HG03060 (cell line): ENCODE measurements at regions not wholly inside any gene's neighbourhood (a gene's known extent, or its start where the extent isn't known, plus 50 kb on each side); places are given as distances from the start of the nearest gene placed in this dataset.
"Not testable (repeated sequence)": the region's sequence is repeated elsewhere in the genome, so short reads cannot be mapped to it uniquely, and the experiment has no call there.

Experiments used
- ATAC-seq: cut with Tn5 transposase; IDR thresholded peaks from one replicate; pipeline ENCODE4 v1.9.1; 2021; ENCODE audit warnings: low read depth, moderate number of reproducible peaks; ENCODE audit not compliant: unreplicated experiment

- ATAC-seq: no peak
These were observed 232.8 kb upstream of the FBXO33 start for GRCh38 chr14:39665075-39665475.

GRCh38 chr14:39664646-39665045 is 232.4 kb upstream of the FBXO33 start:
- no peak for ATAC-seq

GRCh38 chr14:39641224-39641623 is 209.0 kb upstream of the FBXO33 start:
- no peak for ATAC-seq

- ATAC-seq: not testable (repeated sequence)
These were observed 206.8 kb upstream of the FBXO33 start for GRCh38 chr14:39639009-39639408.

GRCh38 chr14:39628087-39628486 is 195.9 kb upstream of the FBXO33 start:
- no peak for ATAC-seq

GRCh38 chr14:39626589-39627576 is 194.7 kb upstream of the FBXO33 start:
- no peak for ATAC-seq

- no peak for ATAC-seq
These were observed 189.4 kb upstream of the FBXO33 start for GRCh38 chr14:39621678-39622077.

- ATAC-seq: no peak
These were observed 189.0 kb upstream of the FBXO33 start for GRCh38 chr14:39621223-39621622.

GRCh38 chr14:39617537-39617936 is 185.3 kb upstream of the FBXO33 start:
- no peak for ATAC-seq

- no peak for ATAC-seq
These were observed 183.1 kb upstream of the FBXO33 start for GRCh38 chr14:39615352-39615751.

- no peak for ATAC-seq
These were observed 182.2 kb upstream of the FBXO33 start for GRCh38 chr14:39614297-39614923.

- ATAC-seq: no peak
These were observed 176.9 kb upstream of the FBXO33 start for GRCh38 chr14:39609119-39609518.

- ATAC-seq: no peak
These were observed 175.7 kb upstream of the FBXO33 start for GRCh38 chr14:39607978-39608377.

GRCh38 chr14:39603942-39604341 is 171.7 kb upstream of the FBXO33 start:
- ATAC-seq: no peak

- no peak for ATAC-seq
These were observed 161.1 kb upstream of the FBXO33 start for GRCh38 chr14:39593377-39593776.

- no peak for ATAC-seq
These were observed 160.0 kb upstream of the FBXO33 start for GRCh38 chr14:39592116-39592789.

- not testable (repeated sequence) for ATAC-seq
These were observed 157.6 kb upstream of the FBXO33 start for GRCh38 chr14:39589882-39590281.

GRCh38 chr14:39582028-39582654 is 149.9 kb upstream of the FBXO33 start:
- no peak for ATAC-seq

- no peak for ATAC-seq
These were observed 149.2 kb upstream of the FBXO33 start for GRCh38 chr14:39581474-39581873.

- no peak for ATAC-seq
These were observed 148.5 kb upstream of the FBXO33 start for GRCh38 chr14:39580696-39581095.

- ATAC-seq: no peak
These were observed 144.5 kb upstream of the FBXO33 start for GRCh38 chr14:39576736-39577135.
